Non-pigmented ciliary epithelial cell (primary cell): ENCODE measurements at regions not wholly inside any gene's neighbourhood (a gene's known extent, or its start where the extent isn't known, plus 50 kb on each side); places are given as distances from the start of the nearest gene placed in this dataset.

Experiments
- DNase-seq: peaks from one replicate; pipeline ENCODE4 v3.0.0-alpha.2; 2010; ENCODE audit warnings: low read depth

DNA sequence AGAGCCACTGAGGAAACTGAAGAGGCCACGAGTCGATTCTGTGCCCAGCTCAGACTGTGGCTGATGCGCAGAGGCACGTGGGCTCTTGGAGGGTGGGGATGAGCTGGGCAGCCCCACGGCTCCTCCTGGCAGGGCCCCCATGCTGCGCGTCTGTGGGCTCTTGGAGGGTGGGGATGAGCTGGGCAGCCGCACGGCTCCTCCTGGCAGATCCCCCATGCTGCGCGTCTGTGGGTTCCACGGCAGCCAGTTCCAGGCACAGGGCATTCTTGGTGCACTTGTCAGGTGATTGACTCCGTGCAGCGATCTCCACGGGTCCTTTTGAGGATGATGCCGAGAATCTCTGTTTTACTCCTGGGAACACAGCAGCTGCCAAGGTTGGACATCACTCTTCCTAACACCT is 138.1 kb upstream of the ZNF236 start:
- DNase-seq: no peak

DNA sequence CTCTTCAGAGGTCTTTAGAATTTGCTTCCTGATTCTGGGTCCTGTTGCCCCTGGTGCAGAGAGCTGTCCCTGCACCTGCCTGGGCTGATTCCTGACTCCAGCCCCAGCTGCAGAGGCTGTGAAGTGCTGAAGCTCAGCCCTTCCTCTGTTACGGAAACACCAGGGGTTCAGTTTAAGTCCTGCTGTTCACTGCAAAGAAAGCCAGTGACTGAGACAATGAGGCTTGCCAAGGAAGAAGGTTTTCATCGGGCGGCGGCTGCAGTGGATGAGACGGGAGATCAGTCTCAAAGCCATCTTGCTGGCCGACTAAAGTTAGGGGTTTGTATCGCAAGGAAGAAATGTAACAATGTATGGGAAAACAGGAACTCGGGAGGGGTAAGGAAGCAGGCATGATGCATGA is 142.4 kb upstream of the ZNF236 start:
- DNase-seq: no peak

GRCh38 chr18:76679259-76679658 is 143.1 kb upstream of the ZNF236 start:
- no peak for DNase-seq

DNA sequence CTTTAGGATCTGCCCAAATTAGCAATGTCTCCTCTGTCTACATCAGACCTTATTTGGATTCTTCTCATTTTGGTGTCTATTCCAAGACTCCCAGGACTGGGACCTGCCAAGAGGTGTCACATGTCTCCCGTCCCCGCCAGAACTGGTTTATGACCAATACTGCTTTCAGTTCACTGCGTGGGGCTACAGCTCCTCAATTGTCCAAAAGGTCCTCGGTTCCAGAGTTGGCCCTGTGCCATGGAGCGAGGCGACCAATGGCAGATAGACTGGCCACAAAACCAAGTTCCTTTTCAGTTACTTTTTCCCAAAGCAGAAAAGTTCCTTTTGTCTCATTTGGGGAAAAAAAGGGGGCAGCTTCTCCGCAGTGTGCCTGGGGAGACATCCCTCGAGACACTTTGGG is 144.1 kb upstream of the ZNF236 start:
- no peak for DNase-seq

DNA sequence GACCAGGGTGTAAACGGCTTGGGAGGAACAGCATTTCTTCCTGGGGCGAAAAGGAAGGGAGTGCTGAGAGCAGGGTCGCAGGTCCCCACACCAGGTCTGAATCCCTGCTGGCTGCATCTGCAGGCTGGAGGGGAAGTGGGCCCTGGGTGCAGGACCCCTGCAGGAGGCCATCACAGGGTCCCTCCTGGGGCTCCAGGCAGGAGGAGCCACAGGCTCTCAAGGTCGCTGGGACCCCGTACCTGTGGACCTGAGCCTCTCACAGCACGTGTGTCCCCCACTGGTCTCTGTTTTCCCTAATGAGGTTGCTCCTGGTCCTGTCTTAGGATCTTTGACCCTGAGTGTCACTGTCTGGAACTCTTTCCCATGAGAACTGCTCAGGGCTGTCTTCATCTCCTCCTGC is 147.8 kb upstream of the ZNF236 start:
- no peak for DNase-seq

GRCh38 chr18:76673281-76674185 is 148.8 kb upstream of the ZNF236 start:
- no peak for DNase-seq

GRCh38 chr18:76672627-76673026 is 149.7 kb upstream of the ZNF236 start:
- peak; percentile 50 for DNase-seq

DNA sequence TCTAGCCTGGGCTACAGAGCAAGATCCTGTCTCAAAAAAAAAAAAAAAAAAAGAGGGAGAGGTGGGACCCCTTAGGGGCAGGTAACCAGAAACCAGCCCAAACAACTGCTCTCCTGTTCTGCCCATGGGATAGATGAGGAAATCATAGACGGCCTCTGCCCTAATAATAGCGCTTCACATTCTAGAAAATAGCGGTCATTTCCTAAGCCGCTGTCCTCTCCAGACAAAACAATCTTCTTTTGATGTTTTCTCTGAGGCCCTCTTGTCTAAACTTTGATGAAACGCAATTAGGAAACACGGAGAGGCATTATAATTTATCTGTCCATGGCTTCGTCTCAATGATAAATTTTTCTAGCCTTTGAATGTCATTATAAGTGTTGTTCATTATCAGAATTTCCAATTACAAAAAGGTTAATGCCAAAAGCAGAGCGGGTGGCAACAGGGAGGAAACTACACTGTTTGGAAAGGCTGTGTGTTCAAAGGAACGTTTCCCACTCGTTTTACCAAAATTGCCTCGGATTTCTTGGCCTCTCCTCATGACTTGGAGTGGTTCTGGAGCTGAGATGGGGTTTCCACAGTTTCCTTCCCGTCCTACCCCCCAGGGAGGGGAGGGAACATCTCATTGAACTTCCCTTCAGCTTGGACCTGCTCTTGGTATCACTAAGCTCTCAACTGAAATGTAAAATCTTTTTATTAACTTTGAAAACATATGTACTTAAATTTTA is 151.6 kb upstream of the ZNF236 start:
- no peak for DNase-seq

GRCh38 chr18:76668546-76668945 is 153.8 kb upstream of the ZNF236 start:
- DNase-seq: no peak

- no peak for DNase-seq
These were observed 154.2 kb upstream of the ZNF236 start for GRCh38 chr18:76668119-76668518.

- no peak for DNase-seq
These were observed 154.8 kb upstream of the ZNF236 start for GRCh38 chr18:76667603-76668002.

- no peak for DNase-seq
These were observed 159.7 kb upstream of the ZNF236 start for GRCh38 chr18:76662626-76663025.

GRCh38 chr18:76660571-76661192 is 161.7 kb upstream of the ZNF236 start:
- no peak for DNase-seq

- DNase-seq: no peak
These were observed 163.6 kb upstream of the ZNF516 start for GRCh38 chr18:76658627-76659026.

DNA sequence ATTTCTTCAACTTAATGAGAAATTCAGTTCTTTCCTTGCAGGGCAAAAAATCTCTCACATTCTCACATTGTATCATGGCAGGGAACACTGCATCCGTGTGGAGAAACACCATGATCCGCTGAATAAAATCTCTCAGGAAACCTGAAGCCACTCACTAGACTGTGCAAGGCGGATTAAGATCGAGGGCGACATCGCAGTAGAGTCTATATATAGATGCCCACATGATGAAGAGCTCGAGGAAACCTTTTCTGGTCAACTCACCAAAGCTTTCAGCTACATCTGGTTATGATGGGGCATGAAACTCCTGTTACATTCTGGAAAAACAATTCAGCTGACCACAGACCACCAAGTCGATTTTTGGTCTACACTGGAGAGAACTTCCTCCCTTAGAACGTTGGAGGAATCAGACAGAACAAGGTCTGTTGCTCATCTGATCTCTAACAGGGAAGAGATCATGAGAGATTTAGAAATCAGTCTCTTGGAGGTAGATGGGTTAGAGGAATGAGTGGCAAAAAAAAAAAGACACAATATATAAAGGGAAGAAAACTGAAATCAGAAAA is 162.9 kb upstream of the ZNF516 start:
- DNase-seq: no peak

GRCh38 chr18:76656925-76657827 is 162.1 kb upstream of the ZNF516 start:
- DNase-seq: no peak

GRCh38 chr18:76654577-76654976 is 159.5 kb upstream of the ZNF516 start:
- DNase-seq: no peak

DNA sequence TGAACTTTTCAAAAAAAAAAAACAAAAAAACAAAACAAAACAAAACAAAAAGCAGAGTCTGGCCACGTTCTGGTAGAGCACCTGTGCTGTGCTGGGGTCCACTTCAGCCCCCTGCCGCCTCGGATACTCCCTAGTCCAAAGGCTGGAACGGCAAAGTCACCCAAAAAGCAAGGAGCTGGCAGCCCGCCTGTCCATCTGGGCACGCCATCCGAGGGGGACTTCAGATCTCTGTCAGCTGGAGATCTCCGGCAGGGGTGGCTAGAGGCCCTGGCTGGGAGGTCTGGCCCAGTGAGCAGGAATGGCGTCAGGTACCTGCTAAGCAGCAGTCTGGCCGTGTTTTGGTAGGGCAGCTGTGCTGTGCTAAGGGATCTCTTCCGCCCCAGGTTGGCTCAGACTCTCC is 152.3 kb upstream of the ZNF516 start:
- DNase-seq: no peak

DNA sequence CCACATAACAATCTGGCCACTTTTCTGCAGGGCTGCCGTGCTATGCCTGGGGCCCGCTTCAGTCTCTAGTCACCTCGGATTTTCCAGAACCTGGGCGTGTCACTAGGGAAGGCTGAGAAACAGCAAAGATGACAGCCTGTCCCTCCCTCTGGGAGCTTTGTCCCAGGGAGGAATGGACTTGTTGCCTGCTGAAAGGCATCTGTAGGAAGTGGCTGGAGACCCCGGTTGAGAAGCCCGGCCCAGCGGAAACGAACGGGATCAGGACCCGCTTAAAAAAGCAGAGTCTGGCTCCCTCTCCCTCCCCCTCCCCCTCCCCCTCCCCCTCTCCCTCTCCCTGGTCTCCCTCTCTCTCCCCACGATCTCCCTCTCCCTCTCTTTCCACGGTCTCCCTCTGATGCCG is 149.5 kb upstream of the ZNF516 start:
- DNase-seq: no peak

- DNase-seq: no peak
These were observed 149.0 kb upstream of the ZNF516 start for GRCh38 chr18:76643996-76644395.

DNA sequence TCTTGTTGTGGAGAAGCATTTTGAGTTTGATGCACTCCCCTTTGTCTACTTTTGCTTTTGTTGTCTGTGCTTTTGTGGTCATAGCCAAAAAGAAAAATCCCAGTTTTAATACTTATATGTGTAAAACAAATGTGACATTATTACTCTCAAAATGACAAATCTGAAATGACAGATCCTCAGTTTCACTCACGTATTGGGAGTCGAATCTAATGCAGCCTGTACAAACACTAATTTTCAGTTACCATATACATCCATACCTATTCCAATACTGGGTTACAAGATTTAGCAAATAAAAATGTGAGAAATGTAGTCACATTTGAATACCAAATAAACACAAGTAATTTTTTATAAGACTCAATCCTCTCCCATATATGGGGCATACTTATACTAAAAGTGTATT is 148.2 kb upstream of the ZNF516 start:
- no peak for DNase-seq

GRCh38 chr18:76640438-76640837 is 145.4 kb upstream of the ZNF516 start:
- DNase-seq: no peak
